ENCODE measurements at regions not wholly inside any gene's neighbourhood (a gene's known extent, or its start where the extent isn't known, plus 50 kb on each side); places are given as distances from the start of the nearest gene placed in this dataset.

GRCh38 chr10:1903982-1904381 lies 166.7 kb upstream of the ADARB2 start:
- TF ChIP-seq EZH2 (IDR thresholded peaks at IDR 0.05; ENCODE audit: borderline replicate concordance, low read depth, low read length, severe bottlenecking) (no peak), CTCF (IDR thresholded peaks at IDR 0.05; ENCODE audit: borderline replicate concordance, extremely low read depth, low read length, poor library complexity, severe bottlenecking) (no peak)

Data from DND-41 (cell line).